SK-N-MC (cell line): ENCODE measurements at regions not wholly inside any gene's neighbourhood (a gene's known extent, or its start where the extent isn't known, plus 50 kb on each side); places are given as distances from the start of the nearest gene placed in this dataset.

ENCODE experiments used
- EZH2 ChIP-seq: fragments of 200-600 bp; sonication (generic); IDR thresholded peaks from one replicate; pipeline ENCODE4 v1.6.1; 2017; ENCODE audit warnings: antibody characterized with exemption
- POLR2AphosphoS5 ChIP-seq: IDR thresholded peaks from 2 replicates; pipeline ENCODE4 v1.6.1; 2012; ENCODE audit warnings: mild to moderate bottlenecking, low read depth, low read length, borderline replicate concordance

DNA sequence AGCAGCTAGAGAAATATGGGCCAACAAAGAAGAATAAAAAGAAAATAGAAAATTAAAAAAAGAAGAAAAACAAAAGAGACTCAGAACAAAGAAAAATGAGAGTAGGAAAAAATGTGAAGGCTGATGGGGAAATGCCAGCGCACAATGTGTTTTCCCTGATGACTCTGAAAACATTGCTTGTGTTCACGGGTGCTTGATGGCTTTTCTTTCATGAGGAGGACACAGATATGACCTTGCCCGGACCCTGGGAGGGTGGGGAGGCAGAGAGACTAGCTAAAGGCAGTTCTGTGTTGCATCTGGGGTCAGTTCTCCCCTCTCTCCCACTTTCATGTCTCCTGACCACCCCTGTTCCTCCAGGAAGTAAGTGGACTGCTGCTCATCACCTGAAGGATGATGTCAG is 125.9 kb downstream of the MOBP start:
- no peak for TF ChIP-seq POLR2AphosphoS5
- no peak for TF ChIP-seq EZH2
